A549 (cell line): ENCODE measurements at regions not wholly inside any gene's neighbourhood (a gene's known extent, or its start where the extent isn't known, plus 50 kb on each side); places are given as distances from the start of the nearest gene placed in this dataset.

Experiments
- ATAC-seq, 2 experiments: fragments of 200-7000 bp in 1 of 2; fragments of >200 bp in 1 of 2; cut with Nextera tagmentation in 1 of 2; cut with Tn5 transposase in 1 of 2; 3 replicates each; pipeline versions ENCODE4 v1.8.0 to v1.9.1; 2018 to 2020; ENCODE audit warnings: mild to moderate bottlenecking in 1 of 2, moderate library complexity in 1 of 2
- CTCF ChIA-PET: fragments of 300-600 bp; sonication (Branson Sonifier 250); formaldehyde crosslinking; extraction: SDS; loops from one replicate; lab custom pipeline; 2021; ENCODE audit warnings: antibody characterized with exemption, inconsistent platforms; lab: Yijun Ruan, JAX
- POLR2A ChIA-PET: fragments of 350-600 bp; formaldehyde crosslinking; extraction: SDS; loops from one replicate; lab custom pipeline; 2021; ENCODE audit warnings: antibody characterized with exemption, inconsistent platforms; lab: Yijun Ruan, JAX
- DNase-seq, 2 experiments: peaks; one replicate each; pipeline versions ENCODE4 v3.0.0 to v3.0.0-alpha.2; 2011 to 2016; ENCODE audit warnings: low read depth in 1 of 2, low spot score in 1 of 2
- FAIRE-seq: peaks from 2 replicates; lab custom pipeline; 2011; peaks lifted over from hg19 to GRCh38; lab: Jason Lieb, UNC
- H3K27ac ChIP-seq, 2 experiments: fragments of >200 bp; sonication (Bioruptor Twin); formaldehyde crosslinking; 3 replicates each; pipeline ENCODE4 v1.5.1; 2016 to 2017
- H3K4me1 ChIP-seq: fragments of >200 bp; sonication (Bioruptor Twin); formaldehyde crosslinking; 3 replicates; pipeline ENCODE4 v1.6.1; 2016
- H3K4me2 ChIP-seq: fragments of >200 bp; sonication (Bioruptor Twin); formaldehyde crosslinking; 3 replicates; pipeline ENCODE4 v1.6.1; 2016
- H3K4me3 ChIP-seq: fragments of >200 bp; sonication (Bioruptor Twin); formaldehyde crosslinking; 3 replicates; pipeline ENCODE4 v1.5.1; 2016
- H3K9me3 ChIP-seq: fragments of >200 bp; sonication (Bioruptor Twin); formaldehyde crosslinking; 3 replicates; pipeline ENCODE4 v1.6.1; 2016
- ATOH8 ChIP-seq: fragments of 250-450 bp; sonication (Bioruptor Pico); IDR thresholded peaks from 2 replicates; pipeline ENCODE4 v1.5.0; 2020; ENCODE audit warnings: low read depth, mild to moderate bottlenecking, moderate library complexity
- CTCF ChIP-seq: fragments of >200 bp; sonication (Bioruptor Twin); formaldehyde crosslinking; IDR thresholded peaks from 3 replicates; pipeline ENCODE4 v1.5.1; 2016
- E2F6 ChIP-seq: IDR thresholded peaks from 2 replicates; pipeline ENCODE4 v1.6.1; 2012; ENCODE audit warnings: low read depth, borderline replicate concordance
- ELK1 ChIP-seq: fragments of 150-350 bp; IDR thresholded peaks from 2 replicates; pipeline ENCODE4 v1.6.1; 2014; ENCODE audit warnings: low read depth, mild to moderate bottlenecking, low read length
- EP300 ChIP-seq, 2 experiments: fragments of >200 bp; sonication (Bioruptor Twin); formaldehyde crosslinking; IDR thresholded peaks; 2 replicates in 1 of 2; 3 replicates in 1 of 2; pipeline ENCODE4 v1.6.1; 2016 to 2017
- GATA3 ChIP-seq: IDR thresholded peaks from 2 replicates; pipeline ENCODE4 v1.6.1; 2012; ENCODE audit warnings: borderline replicate concordance
- HES2 ChIP-seq: fragments of >200 bp; sonication (Bioruptor Twin); formaldehyde crosslinking; IDR thresholded peaks from 2 replicates; pipeline ENCODE4 v1.6.1; 2016
- HOXA7 ChIP-seq: fragments of 250-450 bp; sonication (Bioruptor Pico); IDR thresholded peaks from 2 replicates; pipeline ENCODE4 v1.5.0; 2020; ENCODE audit warnings: mild to moderate bottlenecking, moderate library complexity
- HOXB13 ChIP-seq: fragments of 250-450 bp; sonication (Bioruptor Pico); IDR thresholded peaks from 2 replicates; pipeline ENCODE4 v1.5.0; 2020; ENCODE audit warnings: low read depth, mild to moderate bottlenecking, moderate library complexity
- KDM1A ChIP-seq: fragments of 200-600 bp; sonication (generic); IDR thresholded peaks from 2 replicates; pipeline ENCODE4 v1.6.1; 2016; ENCODE audit warnings: low read depth, mild to moderate bottlenecking
- MAZ ChIP-seq: fragments of 150-350 bp; IDR thresholded peaks from 2 replicates; pipeline ENCODE4 v1.6.1; 2014; ENCODE audit warnings: antibody characterized with exemption, low read depth, low read length, borderline replicate concordance
- MYC ChIP-seq: IDR thresholded peaks from 2 replicates; pipeline ENCODE4 v1.6.1; 2012; ENCODE audit warnings: mild to moderate bottlenecking, inconsistent platforms, low read length, improper control_type of control experiment, borderline replicate concordance
- NPAS2 ChIP-seq: fragments of 250-450 bp; sonication (Bioruptor Pico); IDR thresholded peaks from 2 replicates; pipeline ENCODE4 v1.8.0; 2022; ENCODE audit warnings: mild to moderate bottlenecking, moderate library complexity, borderline replicate concordance
- NR3C1 ChIP-seq: fragments of >200 bp; sonication (Bioruptor Twin); formaldehyde crosslinking; IDR thresholded peaks from 3 replicates; pipeline ENCODE4 v1.6.1; 2017
- PBX3 ChIP-seq: IDR thresholded peaks from 2 replicates; pipeline ENCODE4 v1.6.1; 2012
- POLR2AphosphoS2 ChIP-seq: conservative IDR thresholded peaks from 2 replicates; pipeline ENCODE4 v1.6.1; 2012; ENCODE audit warnings: low read length, improper control_type of control experiment, inconsistent platforms
- RAD21 ChIP-seq, 2 experiments: fragments of >200 bp in 1 of 2; sonication (Bioruptor Twin) in 1 of 2; formaldehyde crosslinking in 1 of 2; IDR thresholded peaks in 1 of 2; conservative IDR thresholded peaks in 1 of 2; 2 replicates in 1 of 2; 3 replicates in 1 of 2; pipeline ENCODE4 v1.6.1; 2012 to 2018; ENCODE audit warnings: inconsistent platforms in 1 of 2
- RARB ChIP-seq: fragments of 250-450 bp; sonication (Bioruptor Pico); IDR thresholded peaks from 2 replicates; pipeline ENCODE4 v1.8.0; 2021; ENCODE audit warnings: mild to moderate bottlenecking, moderate library complexity
- REST ChIP-seq: fragments of 200-600 bp; sonication (generic); IDR thresholded peaks from 2 replicates; pipeline ENCODE4 v1.6.1; 2016; ENCODE audit warnings: antibody characterized with exemption, mild to moderate bottlenecking, moderate library complexity
- RFX5 ChIP-seq: fragments of 450-650 bp; IDR thresholded peaks from 2 replicates; pipeline ENCODE4 v1.7.1; 2014; ENCODE audit warnings: antibody characterized with exemption, mild to moderate bottlenecking, moderate library complexity
- RNF2 ChIP-seq: fragments of 200-600 bp; sonication (generic); IDR thresholded peaks from 2 replicates; pipeline ENCODE4 v1.6.1; 2016; ENCODE audit warnings: low read depth, mild to moderate bottlenecking, antibody characterized with exemption, moderate library complexity, borderline replicate concordance
- SMC3 ChIP-seq: fragments of >200 bp; sonication (Bioruptor Twin); formaldehyde crosslinking; IDR thresholded peaks from 3 replicates; pipeline ENCODE4 v1.6.1; 2018; ENCODE audit warnings: inconsistent platforms
- ZFP36 ChIP-seq: fragments of 450-650 bp; IDR thresholded peaks from 2 replicates; pipeline ENCODE4 v1.6.1; 2014; ENCODE audit warnings: borderline replicate concordance; ENCODE audit not compliant: partially characterized antibody
- ZSCAN20 ChIP-seq: fragments of 250-450 bp; sonication (Bioruptor Pico); IDR thresholded peaks from 2 replicates; pipeline ENCODE4 v1.8.0; 2022; ENCODE audit warnings: mild to moderate bottlenecking, moderate library complexity
- WGBS: methylation state at CpG from one replicate; pipeline ENCODE4 v1.1.6; 2017; ENCODE audit errors: missing lambda C conversion rate; 5-methylcytosine and 5-hydroxymethylcytosine counted together

- TF ChIP-seq MAZ (no peak), PBX3 (no peak), E2F6 (no peak), KDM1A (no peak), NPAS2 (CRISPR knock-in tag) (no peak), ATOH8 (no peak), ZSCAN20 (CRISPR knock-in tag) (no peak), RNF2 (no peak), ELK1 (no peak), SMC3 (no peak), HES2 (no peak), RFX5 (no peak)
- CTCF ChIA-PET = no interaction called here
- DNase-seq (no peak), FAIRE-seq (no peak), ATAC-seq (no peak)
- no peaks in the 10 kb centered on the region for H3K4me1 ChIP-seq
- POLR2A ChIA-PET = no interaction called here
- H3K27ac ChIP-seq = no peak overlapping the region
- no peak overlapping the region for H3K4me3 ChIP-seq
- WGBS = 11% methylated on average over 4 of the region's 4 CpGs
- H3K9me3 ChIP-seq = no peaks in the 10 kb centered on the region
- no peak overlapping the region for H3K4me2 ChIP-seq
Observed at GRCh38 chr4:75211422-75211821, 278.5 kb downstream of the PARM1 start.

- no peak overlapping the region for H3K27ac ChIP-seq
- no peak overlapping the region for H3K4me3 ChIP-seq
- ATAC-seq = no peak
- ChIA-PET CTCF (no interaction called here), POLR2A (no interaction called here)
- H3K9me3 ChIP-seq = no peaks in the 10 kb centered on the region
- 86% methylated on average over 1 of the region's 1 CpG for WGBS
- DNase-seq = no peak
- TF ChIP-seq ELK1 (no peak), CTCF (no peak), RAD21 (conservative IDR thresholded peaks at IDR 0.05 in 1 of 2, IDR thresholded peaks at IDR 0.05 in 1 of 2) (no peak), EP300 (IDR thresholded peaks at IDR 0.05) (no peak), KDM1A (no peak), POLR2AphosphoS2 (no peak), RARB (CRISPR knock-in tag) (no peak), HOXB13 (CRISPR knock-in tag) (no peak), GATA3 (no peak), HOXA7 (CRISPR knock-in tag) (no peak), MYC (no peak), REST (no peak), NR3C1 (no peak), ZFP36 (no peak)
- no peaks in the 10 kb centered on the region for H3K4me1 ChIP-seq
- no peak for FAIRE-seq
- no peak overlapping the region for H3K4me2 ChIP-seq
Observed at GRCh38 chr4:75207902-75208301, 275.0 kb downstream of the PARM1 start.
